ENCODE measurements at regions not wholly inside any gene's neighbourhood (a gene's known extent, or its start where the extent isn't known, plus 50 kb on each side); places are given as distances from the start of the nearest gene placed in this dataset.

DNA sequence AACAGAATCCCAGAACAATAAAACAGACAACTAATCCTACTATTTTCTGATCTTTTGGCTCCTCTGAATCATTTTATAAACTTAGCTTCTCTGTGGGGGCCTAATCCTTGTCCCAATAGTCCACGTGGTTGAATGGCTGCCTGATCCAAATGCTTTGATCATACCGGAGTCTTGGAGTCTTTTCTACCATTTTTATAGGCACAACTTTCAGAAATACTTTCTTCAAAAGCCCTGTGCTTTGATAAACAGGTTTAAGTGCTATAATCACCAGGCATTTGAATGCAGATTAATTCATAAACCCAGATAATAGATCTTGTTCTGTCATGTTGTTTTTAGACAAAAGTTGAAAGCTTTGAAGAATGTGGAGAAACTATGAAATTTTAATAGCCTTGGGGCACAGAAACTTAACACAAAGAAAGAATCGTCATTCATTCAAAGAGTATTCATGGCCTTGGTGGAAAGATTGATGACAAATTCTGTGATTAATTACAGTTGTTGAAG is 163.7 kb downstream of the AHR start:
- TF ChIP-seq CTCF (IDR thresholded peaks at IDR 0.05) (no peak), POLR2A (IDR thresholded peaks at IDR 0.05) (no peak)
